OCI-LY3 (cell line): ENCODE measurements at regions not wholly inside any gene's neighbourhood (a gene's known extent, or its start where the extent isn't known, plus 50 kb on each side); places are given as distances from the start of the nearest gene placed in this dataset.

Experiments
- H2AFZ ChIP-seq: fragments of 200-600, 300-600 bp; shearing (Covaris generic); 2 replicates; pipeline ENCODE4 v1.6.0; 2014; ENCODE audit warnings: antibody characterized with exemption, low read depth, low read length
- H3K27ac ChIP-seq: fragments of 200-600, 300-600 bp; sonication (generic); 2 replicates; pipeline ENCODE4 v1.5.1; 2014; ENCODE audit warnings: mild to moderate bottlenecking, low read length, moderate library complexity, mixed read lengths
- H3K27me3 ChIP-seq: fragments of 200-600, 300-600 bp; sonication (generic); 2 replicates; pipeline ENCODE4 v1.6.1; 2014; ENCODE audit warnings: low read depth, low read length, mixed read lengths
- H3K36me3 ChIP-seq: fragments of 200-600, 300-600 bp; sonication (generic); replicated peaks from 2 replicates; pipeline ENCODE3; 2014; ENCODE audit warnings: low read depth, low read length, mixed read lengths
- H3K4me1 ChIP-seq: fragments of 300-600, 200-600 bp; sonication (generic); 2 replicates; pipeline ENCODE4 v1.6.1; 2014; ENCODE audit warnings: low read length, mixed read lengths
- H3K4me2 ChIP-seq: fragments of 200-600, 300-600 bp; sonication (generic); 2 replicates; pipeline ENCODE4 v1.6.1; 2014; ENCODE audit warnings: low read length, mixed read lengths
- H3K4me3 ChIP-seq: fragments of 300-600, 200-600 bp; sonication (generic); 2 replicates; pipeline ENCODE4 v1.5.1; 2014; ENCODE audit warnings: antibody characterized with exemption, mild to moderate bottlenecking, low read length, moderate library complexity
- H3K79me2 ChIP-seq: fragments of 300-600, 200-600 bp; shearing (Covaris generic); 2 replicates; pipeline ENCODE4 v1.6.1; 2014; ENCODE audit warnings: mild to moderate bottlenecking, low read length, mixed read lengths
- H3K9ac ChIP-seq: fragments of 300-600, 200-600 bp; shearing (Covaris generic); 2 replicates; pipeline ENCODE4 v1.6.0; 2014; ENCODE audit warnings: mild to moderate bottlenecking, low read length, moderate library complexity
- H3K9me3 ChIP-seq: fragments of 200-600, 300-600 bp; shearing (Covaris generic); 2 replicates; pipeline ENCODE4 v1.6.1; 2014; ENCODE audit warnings: low read length, mixed read lengths; ENCODE audit not compliant: insufficient read depth
- H4K20me1 ChIP-seq: fragments of 200-600, 300-600 bp; sonication (generic); 2 replicates; pipeline ENCODE4 v1.6.1; 2016; ENCODE audit warnings: low read length, mixed read lengths; ENCODE audit not compliant: insufficient read depth
- CTCF ChIP-seq: fragments of 200-600, 300-600 bp; sonication (generic); IDR thresholded peaks from 2 replicates; pipeline ENCODE4 v1.5.1; 2014; ENCODE audit warnings: antibody characterized with exemption, low read length, low read depth
- EZH2phosphoT487 ChIP-seq: fragments of 200-600 bp; shearing (Covaris generic); IDR thresholded peaks from 2 replicates; pipeline ENCODE4 v1.6.1; 2018; ENCODE audit warnings: antibody characterized with exemption, mixed run types, low read depth

- no peak overlapping the region for H3K4me3 ChIP-seq
- H3K27ac ChIP-seq = no peak overlapping the region
- no peaks in the 10 kb centered on the region for H3K9me3 ChIP-seq
- no peak overlapping the region for H2AFZ ChIP-seq
- H3K79me2 ChIP-seq = no peaks in the 10 kb centered on the region
- no peaks in the 10 kb centered on the region for H3K36me3 ChIP-seq
- TF ChIP-seq EZH2phosphoT487 = no peak
- TF ChIP-seq CTCF = no peak
- H3K4me1 ChIP-seq = no peaks in the 10 kb centered on the region
- no peaks in the 10 kb centered on the region for H4K20me1 ChIP-seq
- H3K27me3 ChIP-seq = no peaks in the 10 kb centered on the region
- no peak overlapping the region for H3K9ac ChIP-seq
- no peak overlapping the region for H3K4me2 ChIP-seq
Measured at GRCh38 chr6:19444041-19444440, 393.1 kb upstream of the ID4 start.

- Histone ChIP-seq H3K9ac (no peak overlapping the region), H4K20me1 (no peaks in the 10 kb centered on the region), H3K9me3 (no peaks in the 10 kb centered on the region), H3K4me2 (no peak overlapping the region), H3K27ac (no peak overlapping the region), H3K4me1 (no peaks in the 10 kb centered on the region), H3K79me2 (no peaks in the 10 kb centered on the region), H3K36me3 (no peaks in the 10 kb centered on the region), H2AFZ (no peak overlapping the region), H3K4me3 (no peak overlapping the region), H3K27me3 (no peaks in the 10 kb centered on the region)
- TF ChIP-seq EZH2phosphoT487 (no peak), CTCF (no peak)
Measured at GRCh38 chr6:19444481-19444880, 392.7 kb upstream of the ID4 start.

DNA sequence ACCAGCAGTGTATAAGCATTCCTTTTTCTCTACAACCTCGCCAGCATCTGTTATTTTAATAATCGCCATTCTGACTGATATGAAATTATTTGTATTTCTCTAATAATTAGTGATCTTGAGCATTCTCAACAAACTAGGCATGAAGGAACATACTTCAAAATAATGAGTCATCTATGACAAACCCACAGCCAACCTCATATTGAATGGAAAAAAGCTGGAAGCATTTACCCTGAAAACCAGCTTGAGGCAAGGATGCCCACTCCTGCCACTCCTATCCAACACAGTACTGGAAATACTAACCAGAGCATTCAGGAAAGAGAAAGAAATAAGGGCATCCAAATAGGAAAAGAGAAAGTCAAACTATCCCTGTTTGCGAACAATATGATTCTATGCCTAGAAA is 390.6 kb upstream of the ID4 start:
- no peak overlapping the region for H3K9ac ChIP-seq
- H3K9me3 ChIP-seq = no peaks in the 10 kb centered on the region
- no peaks in the 10 kb centered on the region for H3K79me2 ChIP-seq

DNA sequence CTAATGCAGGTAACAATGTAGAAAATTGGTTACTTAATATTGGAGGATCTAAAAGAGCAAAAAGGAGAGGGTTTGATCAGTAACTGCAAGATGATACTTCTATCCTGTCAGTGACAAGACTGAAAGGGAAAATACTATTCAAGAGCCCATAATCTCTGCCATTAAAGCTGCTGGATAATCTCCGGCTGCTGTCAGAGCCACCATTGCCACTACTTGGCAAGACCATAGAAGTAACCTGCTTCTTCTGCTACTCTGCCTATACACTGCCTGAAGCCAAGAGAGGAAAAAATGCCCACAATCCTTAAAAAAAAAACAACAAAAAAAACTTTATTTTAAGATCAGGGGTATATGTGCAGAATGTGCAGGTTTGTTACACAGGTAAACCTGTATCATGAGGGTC is 386.5 kb upstream of the ID4 start:
- H3K4me1 ChIP-seq = no peaks in the 10 kb centered on the region
- no peak for TF ChIP-seq EZH2phosphoT487
- no peak for TF ChIP-seq CTCF
- no peak overlapping the region for H3K4me2 ChIP-seq
- H3K27ac ChIP-seq = no peak overlapping the region
- no peaks in the 10 kb centered on the region for H3K36me3 ChIP-seq
- H3K27me3 ChIP-seq = no peaks in the 10 kb centered on the region
- no peaks in the 10 kb centered on the region for H3K79me2 ChIP-seq
- H4K20me1 ChIP-seq = no peaks in the 10 kb centered on the region
- H3K9me3 ChIP-seq = no peaks in the 10 kb centered on the region
- H3K9ac ChIP-seq = no peak overlapping the region
- no peak overlapping the region for H3K4me3 ChIP-seq
- H2AFZ ChIP-seq = no peak overlapping the region

More for the DNA sequence above, 390.6 kb upstream of the ID4 start:
- H3K4me2 ChIP-seq = no peak overlapping the region
- H3K4me3 ChIP-seq = no peak overlapping the region
- H3K4me1 ChIP-seq = no peaks in the 10 kb centered on the region
- H4K20me1 ChIP-seq = no peaks in the 10 kb centered on the region
- H2AFZ ChIP-seq = no peak overlapping the region
- no peaks in the 10 kb centered on the region for H3K27me3 ChIP-seq
- H3K36me3 ChIP-seq = no peaks in the 10 kb centered on the region
- no peak for TF ChIP-seq CTCF
- TF ChIP-seq EZH2phosphoT487 = no peak
- no peak overlapping the region for H3K27ac ChIP-seq
